ENCODE measurements at regions not wholly inside any gene's neighbourhood (a gene's known extent, or its start where the extent isn't known, plus 50 kb on each side); places are given as distances from the start of the nearest gene placed in this dataset.

DNA sequence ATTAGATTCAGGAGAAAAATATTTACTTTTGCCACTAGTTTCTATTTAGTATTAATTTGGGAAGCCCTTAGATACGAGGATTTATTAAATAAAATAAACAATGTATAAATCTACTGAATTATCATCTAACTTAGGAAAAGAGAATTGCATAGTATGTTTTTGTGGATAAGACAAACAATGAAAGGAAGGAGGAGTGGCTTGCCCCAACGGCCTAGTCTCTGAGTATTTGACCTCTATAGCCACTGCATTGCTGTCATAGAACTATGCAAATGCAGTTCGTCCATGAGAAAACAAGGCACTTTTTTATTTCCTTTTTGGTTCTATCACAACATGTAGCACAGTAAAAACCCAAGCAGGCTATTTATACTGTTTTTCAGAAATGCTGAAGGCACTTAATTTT lies 321.2 kb upstream of the CCNH start:
- in situ Hi-C loops (cut with MboI) = no loop called here
- Histone ChIP-seq H4K20me1 (ENCODE audit: control insufficient read depth, insufficient read depth) (no peaks in the 10 kb centered on the region), H3K4me3 (no peak overlapping the region), H3K9me3 (replicated peaks; ENCODE audit: control insufficient read depth, insufficient read depth, low read length) (no peaks in the 10 kb centered on the region), H2AFZ (ENCODE audit: control insufficient read depth, low read depth, low read length) (no peak overlapping the region), H3K36me3 (ENCODE audit: control insufficient read depth in 2 of 2, insufficient read depth in 2 of 2, low read length in 1 of 2) (no peaks in the 10 kb centered on the region), H3K4me1 (ENCODE audit: control insufficient read depth, insufficient read depth, low read length) (no peaks in the 10 kb centered on the region), H3K79me2 (ENCODE audit: control insufficient read depth, insufficient read depth, low read length) (no peaks in the 10 kb centered on the region), H3K27me3 (replicated peaks in 1 of 2; ENCODE audit: control insufficient read depth in 2 of 2, insufficient read depth in 2 of 2, low read length in 1 of 2) (no peaks in the 10 kb centered on the region), H3K27ac (ENCODE audit: control insufficient read depth, insufficient read depth) (no peak overlapping the region), H3K4me2 (ENCODE audit: control insufficient read depth, insufficient read depth) (no peak overlapping the region), H3K9ac (ENCODE audit: control insufficient read depth, insufficient read depth, low read length) (no peak overlapping the region)
- WGBS (ENCODE audit: insufficient coverage, insufficient replicate concordance, low lambda C conversion rate, missing lambda C conversion rate) = 0% methylated on average over 3 of the region's 3 CpGs
- POLR2A ChIA-PET = no interaction called here
- RAD21 ChIA-PET (ENCODE audit: unreplicated experiment) = no interaction called here
- no TSS peak for BruUV-seq (replicated peaks)
- SMC1A ChIA-PET (ENCODE audit: uncharacterized antibody, unreplicated experiment) = no interaction called here
- intact Hi-C loops (cut with micrococcal nuclease; ENCODE audit: unreplicated experiment) = no loop called here
- FAIRE-seq (no peak), ATAC-seq (no peak), DNase-seq (ENCODE audit: low read depth, low spot score) (no peak)
- CTCF ChIA-PET = interaction anchor here (0.7 kb wide), 1 partner anchor 272 kb away, joined by 4 read pairs; no protein-coding TSS in a partner anchor
- TF ChIP-seq GABPA (IDR thresholded peaks at IDR 0.05; ENCODE audit: low read depth) = no peak
- TF ChIP-seq PAX8 (IDR thresholded peaks at IDR 0.05) = no peak
- TF ChIP-seq RFX5 (IDR thresholded peaks at IDR 0.05; ENCODE audit: low read depth, low read length) = no peak
- TF ChIP-seq JUND (IDR thresholded peaks at IDR 0.05; ENCODE audit: low read depth, low read length) = no peak
- no peak for TF ChIP-seq BHLHE40 (IDR thresholded peaks at IDR 0.05; ENCODE audit: borderline replicate concordance in 1 of 2, low read depth in 2 of 2, low read length in 1 of 2)
- no peak for TF ChIP-seq SP1 (IDR thresholded peaks at IDR 0.05; ENCODE audit: low read depth, low read length)
- TF ChIP-seq, protein P1, sequence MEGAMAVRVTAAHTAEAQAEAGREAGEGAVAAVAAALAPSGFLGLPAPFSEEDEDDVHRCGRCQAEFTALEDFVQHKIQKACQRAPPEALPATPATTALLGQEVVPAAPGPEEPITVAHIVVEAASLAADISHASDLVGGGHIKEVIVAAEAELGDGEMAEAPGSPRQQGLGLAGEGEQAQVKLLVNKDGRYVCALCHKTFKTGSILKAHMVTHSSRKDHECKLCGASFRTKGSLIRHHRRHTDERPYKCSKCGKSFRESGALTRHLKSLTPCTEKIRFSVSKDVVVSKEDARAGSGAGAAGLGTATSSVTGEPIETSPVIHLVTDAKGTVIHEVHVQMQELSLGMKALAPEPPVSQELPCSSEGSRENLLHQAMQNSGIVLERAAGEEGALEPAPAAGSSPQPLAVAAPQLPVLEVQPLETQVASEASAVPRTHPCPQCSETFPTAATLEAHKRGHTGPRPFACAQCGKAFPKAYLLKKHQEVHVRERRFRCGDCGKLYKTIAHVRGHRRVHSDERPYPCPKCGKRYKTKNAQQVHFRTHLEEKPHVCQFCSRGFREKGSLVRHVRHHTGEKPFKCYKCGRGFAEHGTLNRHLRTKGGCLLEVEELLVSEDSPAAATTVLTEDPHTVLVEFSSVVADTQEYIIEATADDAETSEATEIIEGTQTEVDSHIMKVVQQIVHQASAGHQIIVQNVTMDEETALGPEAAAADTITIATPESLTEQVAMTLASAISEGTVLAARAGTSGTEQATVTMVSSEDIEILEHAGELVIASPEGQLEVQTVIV (IDR thresholded peaks at IDR 0.05; ENCODE audit: borderline replicate concordance, partially characterized antibody) = no peak
- TF ChIP-seq CBX5 (IDR thresholded peaks at IDR 0.05; ENCODE audit: low read depth) = no peak

Measured in GM12878 (cell line).